HCEC 1CT (cell line): ENCODE measurements at regions not wholly inside any gene's neighbourhood (a gene's known extent, or its start where the extent isn't known, plus 50 kb on each side); places are given as distances from the start of the nearest gene placed in this dataset.
"Not testable (repeated sequence)": the region's sequence is repeated elsewhere in the genome, so short reads cannot be mapped to it uniquely, and the experiment has no call there.

ENCODE experiments used
- DNase-seq: peaks from one replicate; pipeline ENCODE4 v3.0.0-alpha.2; 2017

GRCh38 chr9:97773723-97774122 lies 76.6 kb upstream of the XPA start:
- peak; percentile 9 for DNase-seq

- DNase-seq = no peak
Observed at GRCh38 chr9:97774673-97775072, 77.5 kb upstream of the XPA start.

- not testable (repeated sequence) for DNase-seq
Observed at GRCh38 chr9:97778740-97779139, 74.3 kb upstream of the FOXE1 start.

GRCh38 chr9:97779608-97780007 lies 73.4 kb upstream of the FOXE1 start:
- DNase-seq = no peak

GRCh38 chr9:97781902-97782301 lies 71.1 kb upstream of the FOXE1 start:
- DNase-seq = no peak

- peak; percentile 30 for DNase-seq
Observed at GRCh38 chr9:97786341-97786740, 66.7 kb upstream of the FOXE1 start.

GRCh38 chr9:97787551-97787950 lies 65.5 kb upstream of the FOXE1 start:
- no peak for DNase-seq

GRCh38 chr9:97788763-97789663 lies 64.0 kb upstream of the FOXE1 start:
- DNase-seq = no peak

GRCh38 chr9:97790542-97790941 lies 62.5 kb upstream of the FOXE1 start:
- DNase-seq = no peak

GRCh38 chr9:97791542-97791941 lies 61.5 kb upstream of the FOXE1 start:
- no peak for DNase-seq

- no peak for DNase-seq
Observed at GRCh38 chr9:97793067-97793466, 60.0 kb upstream of the FOXE1 start.

- no peak for DNase-seq
Observed at GRCh38 chr9:97794666-97795065, 58.4 kb upstream of the FOXE1 start.

GRCh38 chr9:97796176-97796575 lies 56.9 kb upstream of the FOXE1 start:
- not testable (repeated sequence) for DNase-seq

GRCh38 chr9:97801180-97801579 lies 51.8 kb upstream of the FOXE1 start:
- no peak for DNase-seq

GRCh38 chr9:97802276-97802675 lies 50.8 kb upstream of the FOXE1 start:
- DNase-seq = peak; percentile 78

- DNase-seq = peak; percentile 53
Observed at GRCh38 chr9:97803167-97804058, 49.6 kb upstream of the FOXE1 start.
